ENCODE measurements at regions not wholly inside any gene's neighbourhood (a gene's known extent, or its start where the extent isn't known, plus 50 kb on each side); places are given as distances from the start of the nearest gene placed in this dataset.

DNA sequence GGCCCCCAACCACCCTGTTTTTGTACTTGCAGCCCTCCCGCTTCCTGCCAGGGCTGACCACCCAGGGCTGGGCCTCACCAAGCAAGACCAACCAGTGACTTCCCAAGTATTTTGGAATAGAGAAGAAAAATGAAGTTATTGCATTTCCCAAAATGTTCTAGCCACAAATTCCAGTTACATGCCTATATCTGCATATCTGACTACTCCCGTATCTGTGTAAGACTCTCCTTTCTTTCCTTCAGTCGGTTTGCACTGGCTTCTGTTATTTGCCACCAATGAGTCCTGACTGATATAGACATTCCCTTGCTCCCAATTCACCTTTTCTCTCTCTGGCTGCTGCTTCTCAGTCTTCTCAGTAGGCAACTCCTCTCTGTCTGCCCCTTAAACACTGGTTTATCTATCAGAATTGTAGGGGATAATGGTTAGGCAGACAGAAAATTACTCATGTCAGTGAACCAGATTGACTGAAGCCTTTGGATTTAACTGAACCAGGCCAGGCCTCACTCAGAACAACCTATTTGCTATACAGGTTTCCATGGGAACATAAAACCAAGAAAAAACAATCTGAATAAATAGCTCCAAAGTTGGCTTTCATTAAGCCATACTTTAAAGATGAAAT lies 85.3 kb downstream of the SPTSSA start:
- H2AFZ ChIP-seq (ENCODE audit: low read depth, low read length), result no peak overlapping the region
- no peaks in the 10 kb centered on the region for H3K4me1 ChIP-seq (replicated peaks in 1 of 2; ENCODE audit: control insufficient read depth in 2 of 2, insufficient read depth in 2 of 2, low read length in 2 of 2)
- ATAC-seq, result no peak
- no peaks in the 10 kb centered on the region for H3K9me1 ChIP-seq (ENCODE audit: control insufficient read depth, insufficient read depth, low read length)
- BruUV-seq (replicated peaks), result no TSS peak
- H3K79me2 ChIP-seq (ENCODE audit: control insufficient read depth, insufficient read depth, low read length), result no peaks in the 10 kb centered on the region
- no peaks in the 10 kb centered on the region for H4K20me1 ChIP-seq (replicated peaks; ENCODE audit: control insufficient read depth, insufficient read depth, low read length)
- no peak for FAIRE-seq
- H3K9ac ChIP-seq (ENCODE audit: insufficient read depth in 1 of 2, low read depth in 2 of 2, low read length in 2 of 2), result no peak overlapping the region
- WGBS (ENCODE audit: insufficient coverage, low coverage, missing lambda C conversion rate), result 0% methylated on average over 3 of the region's 3 CpGs
- no peaks in the 10 kb centered on the region for H3K36me3 ChIP-seq (ENCODE audit: control insufficient read depth, insufficient read depth, low read length)
- intact Hi-C loops (cut with micrococcal nuclease), result no loop called here
- no peak overlapping the region for H3K27ac ChIP-seq (ENCODE audit: extremely low read depth, low read depth, low read length)
- no peak overlapping the region for H3K4me3 ChIP-seq
- CTCF ChIA-PET (ENCODE audit: low intra/inter-chr PET ratio), result no interaction called here
- H3K27me3 ChIP-seq (ENCODE audit: control insufficient read depth in 2 of 2, insufficient read depth in 2 of 2, low read length in 2 of 2), result peaks cover 0 to 6% of the 10 kb centered on the region in 2 experiments; a peak in 3 of 5 replicates
- POLR2A ChIA-PET, result no interaction called here
- no peaks in the 10 kb centered on the region for H3K9me3 ChIP-seq (replicated peaks; ENCODE audit: control insufficient read depth, insufficient read depth, low read depth, low read length)
- in situ Hi-C loops (cut with MboI), result no loop called here
- no peak for DNase-seq (ENCODE audit: extremely low read depth in 1 of 4, low spot score in 3 of 4)
- no peak overlapping the region for H3K4me2 ChIP-seq (ENCODE audit: insufficient read depth, low read length)
- TF ChIP-seq ETV6 (IDR thresholded peaks at IDR 0.05; ENCODE audit: borderline replicate concordance in 1 of 2, low read depth in 2 of 2, low read length in 1 of 2) (no peak), ETV6 (CRISPR knock-in tag; IDR thresholded peaks at IDR 0.05; ENCODE audit: borderline replicate concordance) (no peak), NFXL1 (CRISPR knock-in tag; IDR thresholded peaks at IDR 0.05) (no peak), ZNF780A (CRISPR knock-in tag; IDR thresholded peaks at IDR 0.05) (no peak), DPF2 (IDR thresholded peaks at IDR 0.05) (no peak), ZNF134 (CRISPR knock-in tag; conservative IDR thresholded peaks at IDR 0.05) (no peak), SRSF7 (optimal IDR thresholded peaks at IDR 0.05; ENCODE audit: low read depth, low read length) (no peak), ZNF224 (CRISPR knock-in tag; IDR thresholded peaks at IDR 0.05) (no peak), TFAP4 (CRISPR knock-in tag; IDR thresholded peaks at IDR 0.05; ENCODE audit: borderline replicate concordance) (no peak), C11orf30 (IDR thresholded peaks at IDR 0.05; ENCODE audit: low read depth) (no peak)
- TF ChIP-seq, protein P1, sequence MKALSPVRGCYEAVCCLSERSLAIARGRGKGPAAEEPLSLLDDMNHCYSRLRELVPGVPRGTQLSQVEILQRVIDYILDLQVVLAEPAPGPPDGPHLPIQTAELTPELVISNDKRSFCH (CRISPR knock-in tag; IDR thresholded peaks at IDR 0.05), result no peak
- TF ChIP-seq, protein P1 (tag; IDR thresholded peaks at IDR 0.05), result no peak
- TF ChIP-seq, protein P2, sequence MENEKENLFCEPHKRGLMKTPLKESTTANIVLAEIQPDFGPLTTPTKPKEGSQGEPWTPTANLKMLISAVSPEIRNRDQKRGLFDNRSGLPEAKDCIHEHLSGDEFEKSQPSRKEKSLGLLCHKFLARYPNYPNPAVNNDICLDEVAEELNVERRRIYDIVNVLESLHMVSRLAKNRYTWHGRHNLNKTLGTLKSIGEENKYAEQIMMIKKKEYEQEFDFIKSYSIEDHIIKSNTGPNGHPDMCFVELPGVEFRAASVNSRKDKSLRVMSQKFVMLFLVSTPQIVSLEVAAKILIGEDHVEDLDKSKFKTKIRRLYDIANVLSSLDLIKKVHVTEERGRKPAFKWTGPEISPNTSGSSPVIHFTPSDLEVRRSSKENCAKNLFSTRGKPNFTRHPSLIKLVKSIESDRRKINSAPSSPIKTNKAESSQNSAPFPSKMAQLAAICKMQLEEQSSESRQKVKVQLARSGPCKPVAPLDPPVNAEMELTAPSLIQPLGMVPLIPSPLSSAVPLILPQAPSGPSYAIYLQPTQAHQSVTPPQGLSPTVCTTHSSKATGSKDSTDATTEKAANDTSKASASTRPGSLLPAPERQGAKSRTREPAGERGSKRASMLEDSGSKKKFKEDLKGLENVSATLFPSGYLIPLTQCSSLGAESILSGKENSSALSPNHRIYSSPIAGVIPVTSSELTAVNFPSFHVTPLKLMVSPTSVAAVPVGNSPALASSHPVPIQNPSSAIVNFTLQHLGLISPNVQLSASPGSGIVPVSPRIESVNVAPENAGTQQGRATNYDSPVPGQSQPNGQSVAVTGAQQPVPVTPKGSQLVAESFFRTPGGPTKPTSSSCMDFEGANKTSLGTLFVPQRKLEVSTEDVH (IDR thresholded peaks at IDR 0.05; ENCODE audit: low read depth, partially characterized antibody), result no peak

Data from K562 (cell line).